GM18868 (cell line): ENCODE measurements at regions not wholly inside any gene's neighbourhood (a gene's known extent, or its start where the extent isn't known, plus 50 kb on each side); places are given as distances from the start of the nearest gene placed in this dataset.
"Not testable (repeated sequence)": the region's sequence is repeated elsewhere in the genome, so short reads cannot be mapped to it uniquely, and the experiment has no call there.

Experiments
- ATAC-seq: cut with Tn5 transposase; IDR thresholded peaks from one replicate; pipeline ENCODE4 v1.9.1; 2021; ENCODE audit warnings: mild to moderate bottlenecking, moderate library complexity; ENCODE audit not compliant: unreplicated experiment

- no peak for ATAC-seq
Measured at GRCh38 chr1:243996223-243996622, 54.9 kb upstream of the ZBTB18 start.

DNA sequence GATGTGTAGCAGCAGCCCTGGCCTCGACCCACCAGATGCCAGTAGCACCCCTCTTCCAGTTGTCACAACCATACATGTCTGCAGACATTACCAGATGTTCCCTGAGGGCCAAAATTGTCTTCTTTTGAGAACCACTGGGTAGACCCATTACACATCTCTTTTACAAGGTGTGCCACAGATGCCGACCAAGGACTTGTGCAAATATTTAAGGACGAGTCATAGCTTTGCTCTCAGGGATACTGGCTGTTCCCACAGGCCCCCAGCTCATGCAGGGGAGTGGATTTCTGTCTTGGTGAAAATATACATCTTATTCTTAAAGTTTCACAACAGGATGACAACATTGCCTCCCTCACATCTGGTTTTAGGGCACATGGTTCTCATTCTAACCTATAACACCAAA is 59.4 kb upstream of the ZBTB18 start:
- no peak for ATAC-seq

DNA sequence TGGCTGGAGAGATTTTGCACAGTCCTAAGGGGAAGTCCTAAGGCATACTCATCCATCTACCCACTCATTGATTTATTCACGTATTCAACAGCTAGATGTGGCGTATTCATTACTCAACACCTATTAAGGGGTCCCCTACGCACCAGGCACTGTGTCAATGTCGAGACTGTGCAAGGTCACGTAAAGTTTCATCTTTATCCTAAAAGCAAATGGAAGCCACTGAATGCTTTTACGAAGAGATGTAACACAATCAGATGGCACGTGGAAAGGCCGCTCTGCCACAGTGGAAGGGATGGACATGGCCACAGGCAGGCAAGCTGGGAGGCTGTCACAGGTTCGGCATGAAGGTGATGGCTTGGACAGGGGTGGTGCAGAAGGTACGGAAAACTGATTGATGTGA is 66.3 kb upstream of the ZBTB18 start:
- ATAC-seq = no peak

GRCh38 chr1:243982447-243983018 is 68.5 kb upstream of the ZBTB18 start:
- ATAC-seq = no peak

- ATAC-seq = no peak
Measured at GRCh38 chr1:243980471-243980870, 70.6 kb upstream of the ZBTB18 start.

- no peak for ATAC-seq
Measured at GRCh38 chr1:243980071-243980470, 71.0 kb upstream of the ZBTB18 start.

- no peak for ATAC-seq
Measured at GRCh38 chr1:243979396-243979795, 71.7 kb upstream of the ZBTB18 start.

GRCh38 chr1:243977094-243977493 is 74.0 kb upstream of the ZBTB18 start:
- no peak for ATAC-seq

DNA sequence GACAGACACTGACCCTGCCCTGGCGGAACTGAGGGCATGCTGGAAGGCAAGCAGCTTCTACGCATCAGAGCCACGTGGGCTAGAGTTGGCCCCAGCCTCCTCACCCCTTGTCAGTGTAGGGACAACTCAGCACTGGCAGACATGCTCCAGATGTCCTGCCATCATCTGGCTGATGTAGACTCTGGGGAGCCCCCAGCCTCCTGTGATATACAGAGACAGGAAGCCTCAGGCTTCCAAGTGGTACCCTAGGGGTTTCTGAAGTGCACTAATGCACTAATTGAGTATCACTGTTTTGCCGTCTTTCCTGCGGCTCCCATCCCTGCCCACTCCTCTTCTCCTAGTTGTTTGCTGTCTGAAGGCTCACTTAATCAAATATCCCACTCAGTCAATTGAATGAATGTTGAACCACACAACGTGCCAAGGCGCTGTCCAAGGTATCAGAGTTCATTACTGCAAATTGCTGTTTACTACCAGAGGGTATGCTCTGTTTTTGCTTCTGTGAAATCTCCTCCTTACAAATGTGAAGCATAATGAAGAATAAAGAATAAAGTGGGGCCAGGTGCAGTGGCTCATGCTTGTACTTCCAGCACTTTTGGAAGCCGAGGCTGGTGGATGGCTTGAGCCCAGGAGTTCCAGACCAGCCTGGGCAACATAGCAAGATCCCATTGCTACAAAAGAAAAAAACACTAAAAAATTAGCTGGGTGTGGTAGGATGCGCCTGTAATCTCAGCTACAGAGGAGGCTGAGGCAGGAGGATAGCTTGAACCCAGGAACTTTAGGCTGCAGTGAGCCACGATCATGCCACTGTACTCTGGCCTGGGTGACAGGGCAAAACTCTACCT is 76.4 kb upstream of the ZBTB18 start:
- ATAC-seq = no peak

DNA sequence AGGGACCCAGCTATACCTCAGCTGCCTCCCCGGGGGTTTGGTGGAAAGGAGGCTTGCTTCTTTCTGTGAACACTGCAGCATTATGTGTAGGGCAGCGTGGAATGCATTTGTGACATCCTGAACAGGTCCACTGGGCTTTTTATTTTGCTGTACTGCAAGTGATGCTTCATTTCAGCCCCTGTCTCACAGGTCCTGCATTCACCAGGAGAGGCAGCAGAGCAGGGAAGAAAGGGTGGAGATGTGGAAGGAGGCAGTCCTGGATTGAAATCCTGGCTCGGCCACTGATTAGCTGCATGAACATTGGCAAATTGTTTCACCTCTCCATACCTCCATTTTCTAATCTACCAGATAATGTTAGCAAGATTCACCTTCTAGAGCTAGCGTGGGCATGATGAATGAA is 77.9 kb upstream of the ZBTB18 start:
- ATAC-seq = no peak

DNA sequence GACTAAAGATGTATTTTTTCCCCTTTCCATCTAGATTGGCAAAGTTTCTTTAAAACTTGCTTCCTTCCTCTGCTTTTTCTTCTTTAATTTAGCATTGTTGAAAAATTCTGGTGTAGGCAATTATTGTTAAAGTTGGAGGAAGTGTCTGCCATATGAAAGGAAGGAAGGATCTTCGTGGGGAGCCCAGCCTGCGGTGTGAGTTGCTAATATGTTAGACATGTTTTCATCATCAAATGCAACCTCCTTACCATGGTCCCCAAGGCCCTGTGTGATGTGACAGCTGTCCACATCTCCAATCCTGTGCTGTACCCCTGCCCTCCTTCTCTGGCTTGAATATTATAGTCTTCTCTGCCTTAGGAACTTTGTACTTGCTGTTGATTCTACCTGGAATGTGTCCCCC is 81.0 kb upstream of the ZBTB18 start:
- no peak for ATAC-seq

DNA sequence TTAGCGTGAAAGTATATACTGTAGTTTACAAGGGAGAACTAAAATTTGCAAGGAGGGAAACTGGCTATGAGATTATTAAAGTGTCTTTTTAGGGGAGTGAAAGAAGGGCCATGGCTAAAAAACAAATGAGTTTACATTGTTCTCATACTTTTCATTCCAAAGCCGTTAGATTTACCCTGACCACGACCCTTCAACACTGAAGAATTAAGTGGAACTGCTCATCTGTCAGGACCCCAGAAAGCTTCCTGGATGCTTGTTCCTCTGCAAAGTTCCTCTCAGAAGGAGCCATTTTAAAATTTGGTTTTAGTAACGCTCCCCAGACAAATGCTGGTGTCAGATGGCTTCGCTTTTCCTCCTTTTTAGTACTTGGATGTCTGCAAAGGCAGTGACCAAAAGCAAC is 82.7 kb upstream of the ZBTB18 start:
- no peak for ATAC-seq

DNA sequence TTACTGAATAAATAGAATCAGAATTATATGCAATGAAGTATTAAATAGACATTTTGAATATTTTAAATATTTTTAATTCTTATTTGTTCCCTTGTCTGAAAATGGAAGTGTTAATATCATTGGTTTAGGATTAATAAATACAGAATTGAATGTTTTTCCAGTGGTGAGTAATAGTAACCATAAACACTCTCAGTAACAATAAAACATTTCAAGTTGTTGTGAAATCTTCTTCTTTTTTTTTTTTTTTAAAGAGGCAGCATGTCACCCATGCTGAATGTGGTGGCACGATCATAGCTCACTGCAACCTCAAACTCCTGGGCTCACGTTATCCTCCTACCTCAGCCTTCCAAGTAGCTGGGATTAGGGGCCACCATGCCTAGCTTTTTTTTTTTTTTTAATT is 86.2 kb upstream of the ZBTB18 start:
- no peak for ATAC-seq

DNA sequence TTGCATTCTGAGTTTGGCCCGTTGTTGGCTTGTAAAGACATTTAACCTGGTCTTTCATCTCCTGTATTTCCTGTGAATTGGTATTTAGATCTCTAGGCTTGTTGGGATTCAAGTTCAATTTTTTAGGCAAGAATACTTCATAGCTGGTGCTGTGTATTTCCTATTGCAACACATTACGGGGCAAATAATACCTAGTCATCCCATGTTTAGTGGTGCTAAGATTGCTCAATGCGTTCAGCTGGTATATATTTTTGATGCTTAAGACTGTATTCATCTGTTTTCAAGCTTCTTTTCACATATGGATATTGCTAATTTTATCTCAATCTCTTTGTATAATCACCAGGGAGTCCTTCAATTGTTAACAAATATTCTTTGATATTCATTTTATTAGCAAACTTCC is 87.5 kb upstream of the ZBTB18 start:
- ATAC-seq = no peak

- ATAC-seq = no peak
Measured at GRCh38 chr1:243962541-243962940, 88.5 kb upstream of the ZBTB18 start.

- ATAC-seq = no peak
Measured at GRCh38 chr1:243959998-243960397, 91.1 kb upstream of the ZBTB18 start.

GRCh38 chr1:243957141-243957540 is 93.9 kb upstream of the ZBTB18 start:
- ATAC-seq = no peak

- no peak for ATAC-seq
Measured at GRCh38 chr1:243956450-243956849, 94.6 kb upstream of the ZBTB18 start.

GRCh38 chr1:243951207-243951606 is 99.9 kb upstream of the ZBTB18 start:
- not testable (repeated sequence) for ATAC-seq

- no peak for ATAC-seq
Measured at GRCh38 chr1:243950166-243950565, 100.1 kb upstream of the AKT3 start.

DNA sequence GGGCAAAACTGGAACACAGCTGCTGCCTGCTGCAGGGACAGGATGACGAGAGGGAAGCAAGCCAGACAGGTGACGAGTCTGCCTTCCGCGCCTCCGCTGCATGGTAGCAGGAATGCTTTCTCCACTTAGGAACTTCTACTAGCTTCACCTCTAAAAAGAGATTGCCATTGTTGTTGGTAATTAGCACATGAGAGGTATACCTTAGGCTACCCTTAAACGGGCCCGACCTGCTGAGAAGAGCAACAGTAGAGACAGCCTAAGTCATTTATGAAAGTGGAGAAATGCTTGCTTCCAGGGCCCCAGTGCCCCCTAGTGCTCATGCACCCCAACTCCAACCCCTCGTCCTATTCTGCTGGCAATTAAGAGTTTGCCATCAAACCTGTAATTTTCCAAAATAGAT is 96.9 kb upstream of the AKT3 start:
- ATAC-seq = peak; percentile 92

DNA sequence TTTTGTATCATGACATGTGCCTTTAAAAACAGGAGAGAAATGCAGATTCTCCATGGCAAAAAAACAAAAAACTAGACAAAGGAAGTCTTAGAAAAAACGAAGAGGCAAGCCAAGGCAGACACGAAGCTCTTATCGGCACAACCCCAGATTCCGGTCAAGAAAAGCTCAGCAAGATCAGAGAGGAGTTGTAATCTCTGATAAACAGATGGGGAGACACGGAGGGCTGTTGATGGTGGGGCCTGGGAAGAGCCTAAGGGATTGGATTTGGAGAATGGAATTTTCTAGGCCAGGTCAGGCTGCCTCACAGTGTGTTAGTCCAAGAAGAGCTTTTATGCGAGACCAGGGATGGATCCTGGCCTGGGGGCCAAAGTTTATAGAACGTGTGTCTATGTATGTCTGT is 96.2 kb upstream of the AKT3 start:
- ATAC-seq = no peak

DNA sequence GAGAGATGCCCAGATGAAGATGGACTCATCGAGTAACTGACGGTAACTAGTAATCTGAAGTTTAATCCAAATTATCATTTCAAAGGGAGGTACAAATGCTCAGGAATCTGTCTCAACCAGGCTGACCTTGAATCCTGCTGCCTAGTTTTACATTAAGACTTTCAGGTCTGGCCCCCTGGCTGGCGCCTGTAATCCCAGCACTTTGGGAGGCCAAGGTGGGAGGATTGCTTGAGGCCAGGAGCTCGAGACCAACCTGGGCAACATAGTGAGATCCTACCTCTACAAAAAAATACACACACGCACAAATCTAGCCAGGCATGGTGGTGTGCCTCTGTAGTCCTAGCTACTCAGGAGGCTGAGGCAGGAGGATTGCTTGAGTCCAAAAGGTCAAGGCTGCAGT is 95.7 kb upstream of the AKT3 start:
- no peak for ATAC-seq
